ENCODE measurements at regions not wholly inside any gene's neighbourhood (a gene's known extent, or its start where the extent isn't known, plus 50 kb on each side); places are given as distances from the start of the nearest gene placed in this dataset.
"Not testable (repeated sequence)": the region's sequence is repeated elsewhere in the genome, so short reads cannot be mapped to it uniquely, and the experiment has no call there.

DNA sequence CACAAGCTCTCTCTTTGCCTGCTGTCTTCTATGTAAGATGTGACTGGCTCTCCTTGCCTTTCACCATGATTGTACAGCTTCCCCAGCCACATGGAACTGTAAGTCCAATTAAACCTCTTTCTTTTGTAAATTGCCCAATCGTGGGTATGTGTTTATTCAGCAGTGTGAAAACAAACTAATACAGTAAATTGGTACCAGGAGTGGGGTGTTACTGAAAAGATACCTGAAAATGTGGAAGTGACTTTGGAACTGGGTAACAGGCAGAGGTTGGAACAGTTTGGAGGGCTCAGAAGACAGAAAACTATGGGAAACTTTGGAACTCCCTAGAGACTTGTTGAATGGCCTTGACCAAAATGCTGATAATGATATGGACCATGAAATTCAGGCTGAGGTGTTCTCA is 214.3 kb upstream of the FSCB start:
- DNase-seq (ENCODE audit: low read depth in 2 of 3, low spot score in 2 of 3): not testable (repeated sequence)

- DNase-seq (ENCODE audit: low read depth in 2 of 3, low spot score in 2 of 3): no peak
Measured at GRCh38 chr14:44720707-44721106, 213.6 kb upstream of the FSCB start.

- DNase-seq (ENCODE audit: low read depth in 2 of 3, low spot score in 2 of 3): no peak
Measured at GRCh38 chr14:44712024-44712815, 205.1 kb upstream of the FSCB start.

- no peak for DNase-seq (ENCODE audit: low read depth in 2 of 3, low spot score in 2 of 3)
Measured at GRCh38 chr14:44701563-44702263, 194.6 kb upstream of the FSCB start.

- DNase-seq (ENCODE audit: low read depth in 2 of 3, low spot score in 2 of 3): no peak
Measured at GRCh38 chr14:44700694-44701093, 193.6 kb upstream of the FSCB start.

DNA sequence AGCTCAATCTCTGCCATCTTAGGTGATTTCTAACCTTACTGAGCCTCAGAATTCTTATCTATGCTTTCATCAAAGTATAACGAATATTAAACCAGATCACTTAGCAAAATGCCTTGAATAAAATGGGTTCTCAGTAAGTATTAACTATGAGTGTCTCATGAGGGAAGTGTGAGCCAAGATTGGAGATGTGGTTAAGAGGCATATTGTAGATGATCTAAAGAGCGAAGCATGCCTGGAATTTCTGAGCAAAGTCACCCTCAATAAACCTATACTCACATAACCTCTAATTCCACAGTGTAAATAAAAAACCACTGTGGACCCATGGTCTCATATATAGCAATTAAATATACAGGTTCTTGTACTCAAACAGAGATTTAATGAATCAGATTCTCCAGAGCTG is 193.1 kb upstream of the FSCB start:
- DNase-seq (ENCODE audit: low read depth in 2 of 3, low spot score in 2 of 3): no peak

DNA sequence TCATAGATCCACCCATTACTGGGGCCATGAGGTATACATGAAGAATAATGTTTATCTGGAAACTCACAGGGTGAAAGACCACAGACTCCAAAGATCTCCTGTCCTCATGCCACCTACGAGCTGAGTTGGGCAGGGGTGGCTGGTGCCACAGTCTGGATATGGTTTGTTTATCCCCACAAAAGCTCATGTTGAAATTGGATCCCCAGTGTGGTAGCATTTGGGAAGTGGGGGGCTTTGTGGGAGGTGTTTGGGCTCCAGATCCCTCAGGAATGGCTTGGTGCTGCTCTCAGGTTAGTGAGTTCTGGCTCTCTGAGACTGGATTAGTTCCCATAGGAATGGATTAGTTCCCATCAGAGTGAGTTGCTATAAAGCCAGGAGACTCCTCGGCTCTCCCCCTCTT is 192.3 kb upstream of the FSCB start:
- no peak for DNase-seq (ENCODE audit: low read depth in 2 of 3, low spot score in 2 of 3)

GRCh38 chr14:44669496-44669895 is 162.4 kb upstream of the FSCB start:
- DNase-seq (ENCODE audit: low read depth in 2 of 3, low spot score in 2 of 3): no peak

DNA sequence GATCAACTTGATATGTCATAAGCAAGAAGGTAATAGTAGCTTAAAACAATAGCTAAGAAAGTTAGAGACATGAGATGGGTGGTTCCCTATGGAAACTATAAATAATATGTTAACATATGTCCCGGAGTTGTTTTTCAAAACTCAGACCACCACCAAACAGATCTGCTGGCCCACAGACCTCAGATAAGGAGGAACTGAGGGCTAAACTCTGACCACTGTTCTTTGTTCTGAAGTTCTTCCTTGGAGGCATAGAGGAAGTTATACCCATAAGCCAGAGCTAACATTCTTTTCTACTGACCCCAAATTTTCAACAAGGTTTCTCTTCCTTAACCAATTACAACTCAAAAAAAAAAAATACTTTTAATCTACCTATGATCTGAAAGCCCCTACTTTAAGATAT is 156.1 kb upstream of the FSCB start:
- no peak for DNase-seq (ENCODE audit: low read depth in 2 of 3, low spot score in 2 of 3)

GRCh38 chr14:44662250-44662891 is 155.3 kb upstream of the FSCB start:
- DNase-seq (ENCODE audit: low read depth in 2 of 3, low spot score in 2 of 3): no peak

- DNase-seq (ENCODE audit: low read depth in 2 of 3, low spot score in 2 of 3): no peak
Measured at GRCh38 chr14:44658389-44658696, 151.3 kb upstream of the FSCB start.

DNA sequence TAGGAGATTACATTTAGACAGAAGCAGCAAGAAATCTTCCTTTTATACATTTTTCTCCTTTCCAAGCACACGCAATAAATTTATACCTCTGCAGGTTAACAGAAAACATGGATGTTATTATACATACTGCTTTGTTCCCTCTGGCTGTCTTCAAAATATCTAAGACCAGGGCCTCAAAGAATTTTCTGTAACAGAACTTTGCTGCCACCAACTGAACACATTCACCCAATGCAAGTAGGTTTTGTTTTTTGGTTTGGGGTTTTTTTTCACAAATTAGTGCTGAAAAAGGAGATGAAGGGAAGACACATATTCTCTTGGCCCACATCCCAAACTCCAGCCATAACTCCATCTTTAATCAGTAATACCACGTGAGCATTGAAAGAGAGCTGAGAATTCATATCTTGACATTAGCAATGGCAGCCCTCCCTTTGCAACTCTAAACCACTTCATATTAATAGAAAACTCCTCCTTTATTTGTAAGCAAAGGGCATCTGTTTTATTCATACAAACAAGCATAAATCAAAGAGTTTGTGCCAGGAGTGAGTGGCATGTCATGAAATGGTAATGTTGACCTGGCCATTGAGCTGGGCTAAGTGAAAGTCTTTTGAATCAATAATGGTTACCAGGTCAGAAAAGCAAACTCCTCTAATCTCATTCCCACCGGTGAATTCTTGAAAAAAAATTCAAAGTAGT is 150.8 kb upstream of the FSCB start:
- DNase-seq (ENCODE audit: low read depth in 2 of 3, low spot score in 2 of 3): no peak

DNA sequence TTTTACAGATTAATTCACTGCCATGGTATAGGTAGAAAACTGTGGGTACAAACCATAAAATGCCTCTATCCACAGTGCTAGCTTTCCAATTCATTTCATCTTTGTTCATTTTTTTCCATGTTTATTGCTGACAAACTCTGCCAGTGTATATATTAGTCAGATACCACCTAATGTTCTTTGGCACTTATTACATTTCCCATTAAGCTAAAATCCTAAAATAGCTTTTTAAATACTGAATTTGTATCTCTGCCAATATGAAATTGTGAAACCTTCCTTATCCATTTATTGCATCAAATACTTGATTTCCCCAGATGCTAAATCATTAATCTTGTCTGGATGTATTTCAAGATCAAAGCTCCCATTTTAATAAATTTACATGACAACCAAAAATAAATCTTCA is 150.1 kb upstream of the FSCB start:
- no peak for DNase-seq (ENCODE audit: low read depth in 2 of 3, low spot score in 2 of 3)

- DNase-seq (ENCODE audit: low read depth in 2 of 3, low spot score in 2 of 3): no peak
Measured at GRCh38 chr14:44654591-44654990, 147.5 kb upstream of the FSCB start.

DNA sequence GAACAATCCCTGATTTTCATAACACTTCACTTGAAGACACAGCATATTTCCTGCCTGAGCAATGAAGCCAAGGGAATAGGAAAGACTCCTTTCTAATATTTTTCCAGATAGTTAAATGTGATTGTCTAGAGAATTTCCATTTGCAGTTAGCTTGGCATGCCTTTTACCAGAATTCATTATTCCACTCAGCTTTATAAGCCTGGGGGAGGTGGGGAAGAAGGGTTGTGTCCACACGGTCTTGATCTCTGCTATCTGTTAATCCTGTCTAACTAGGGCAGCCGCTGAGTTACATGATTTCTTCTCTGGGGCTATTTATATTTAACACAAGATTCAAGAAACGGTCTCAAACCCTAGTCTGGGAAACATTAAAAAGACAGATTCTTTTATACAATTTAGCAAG is 146.6 kb upstream of the FSCB start:
- DNase-seq (ENCODE audit: low read depth in 2 of 3, low spot score in 2 of 3): no peak

DNA sequence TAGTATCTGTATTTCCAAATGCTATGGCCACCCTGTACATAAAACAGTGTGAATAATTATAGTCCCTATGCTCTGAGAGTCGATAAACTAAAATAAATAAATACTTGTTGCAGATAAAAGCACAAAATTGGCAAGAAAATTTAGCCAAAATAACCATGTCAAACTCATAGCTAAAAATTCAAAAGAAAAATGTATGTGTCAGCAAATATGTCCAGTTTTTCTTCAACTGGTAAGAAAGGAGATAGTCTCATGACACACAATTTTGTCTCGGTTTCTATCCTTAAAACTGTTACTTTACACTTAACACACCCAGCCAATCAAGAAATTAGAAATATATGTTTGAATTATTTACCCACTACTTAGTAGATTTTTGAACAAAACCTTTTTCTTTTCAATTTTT is 145.6 kb upstream of the FSCB start:
- no peak for DNase-seq (ENCODE audit: low read depth in 2 of 3, low spot score in 2 of 3)

- no peak for DNase-seq (ENCODE audit: low read depth in 2 of 3, low spot score in 2 of 3)
Measured at GRCh38 chr14:44649061-44649460, 142.0 kb upstream of the FSCB start.

DNA sequence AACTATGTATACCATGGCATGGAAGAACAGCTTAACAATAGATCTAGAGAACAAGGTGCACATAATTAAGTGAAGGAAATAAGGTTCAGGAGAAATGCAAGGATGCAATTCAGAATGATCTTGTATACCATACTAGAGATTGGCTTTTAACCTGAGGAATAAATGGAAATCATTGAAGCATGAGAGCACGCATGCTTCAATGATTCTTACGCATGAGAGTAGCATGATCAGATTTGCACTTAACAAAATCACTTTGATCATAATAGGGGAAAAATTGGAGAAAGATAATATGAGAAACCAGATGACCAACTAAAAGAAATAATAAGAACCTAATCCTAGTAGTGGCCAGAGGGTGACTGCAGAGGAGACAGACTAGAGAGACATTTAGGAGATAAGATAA is 133.3 kb upstream of the FSCB start:
- no peak for DNase-seq (ENCODE audit: low read depth in 2 of 3, low spot score in 2 of 3)

GRCh38 chr14:44639781-44640385 is 132.8 kb upstream of the FSCB start:
- DNase-seq (ENCODE audit: low read depth in 2 of 3, low spot score in 2 of 3): no peak

- DNase-seq (ENCODE audit: low read depth in 2 of 3, low spot score in 2 of 3): no peak
Measured at GRCh38 chr14:44634692-44635091, 127.6 kb upstream of the FSCB start.

DNA sequence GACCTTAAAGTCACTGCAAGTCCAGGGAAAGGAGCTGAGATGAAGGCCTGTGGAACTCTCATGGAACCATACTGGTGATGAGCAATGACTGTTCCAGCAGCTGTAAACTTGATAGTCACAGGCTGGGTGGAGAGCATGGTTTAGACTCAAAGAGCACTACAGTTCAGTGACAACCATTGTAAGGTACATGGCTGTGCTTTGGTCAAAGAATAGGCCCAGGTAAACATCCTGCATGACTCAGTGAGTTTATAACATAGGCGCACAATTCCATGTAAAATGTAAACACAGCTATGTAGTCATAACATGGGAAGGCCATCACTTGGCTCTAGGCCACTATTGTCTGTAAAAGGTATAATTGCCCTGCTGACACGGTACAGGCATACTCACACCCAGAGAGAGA is 119.3 kb upstream of the FSCB start:
- DNase-seq (ENCODE audit: low read depth in 2 of 3, low spot score in 2 of 3): no peak

Data from hematopoietic multipotent progenitor cell (in vitro differentiated cells).